Neural cell (in vitro differentiated cells): ENCODE measurements at regions not wholly inside any gene's neighbourhood (a gene's known extent, or its start where the extent isn't known, plus 50 kb on each side); places are given as distances from the start of the nearest gene placed in this dataset.

Experiments
- H2AFZ ChIP-seq: fragments of 200-600, 300-800 bp; sonication (generic), shearing (Covaris generic); 2 replicates; pipeline ENCODE4 v1.6.0; 2014; ENCODE audit warnings: low read depth, mild to moderate bottlenecking, antibody characterized with exemption, low read length, moderate library complexity
- H3F3A ChIP-seq: fragments of 200-600 bp; shearing (Covaris generic); 2 replicates; pipeline ENCODE4 v1.6.1; 2016; ENCODE audit warnings: mild to moderate bottlenecking, moderate library complexity, mixed read lengths, antibody characterized with exemption, low read length; ENCODE audit not compliant: insufficient read depth, poor library complexity, severe bottlenecking
- H3K27ac ChIP-seq: fragments of 200-600, 300-800 bp; sonication (generic), shearing (Covaris generic); 2 replicates; pipeline ENCODE4 v1.5.1; 2014; ENCODE audit warnings: mild to moderate bottlenecking, low read length, moderate library complexity
- H3K27me3 ChIP-seq: fragments of 300-800, 200-600 bp; sonication (generic), shearing (Covaris generic); 2 replicates; pipeline ENCODE4 v1.6.0; 2014; ENCODE audit warnings: mild to moderate bottlenecking, low read depth, low read length, moderate library complexity; ENCODE audit not compliant: insufficient read depth
- H3K36me3 ChIP-seq: fragments of 300-800, 200-600 bp; sonication (generic), shearing (Covaris generic); 2 replicates; pipeline ENCODE4 v1.5.1; 2014; ENCODE audit warnings: mild to moderate bottlenecking, antibody characterized with exemption, low read length, moderate library complexity; ENCODE audit not compliant: insufficient read depth
- H3K4me2 ChIP-seq: fragments of 300-800, 200-600 bp; sonication (generic), shearing (Covaris generic); 2 replicates; pipeline ENCODE4 v1.6.0; 2014; ENCODE audit warnings: mild to moderate bottlenecking, low read length
- H3K4me3 ChIP-seq: fragments of 300-800, 200-600 bp; sonication (generic), shearing (Covaris generic); 2 replicates; pipeline ENCODE4 v1.5.1; 2014; ENCODE audit warnings: mild to moderate bottlenecking, low read length, moderate library complexity
- H3K79me2 ChIP-seq: fragments of 200-600 bp; shearing (Covaris generic); replicated peaks from 2 replicates; pipeline ENCODE4 v1.6.0; 2014; ENCODE audit warnings: mild to moderate bottlenecking, low read length, moderate library complexity; ENCODE audit not compliant: insufficient read depth
- H3K9ac ChIP-seq: fragments of 300-800, 200-600 bp; sonication (generic), shearing (Covaris generic); 2 replicates; pipeline ENCODE4 v1.6.1; 2016; ENCODE audit warnings: mild to moderate bottlenecking, low read length, mixed read lengths
- H3K9me2 ChIP-seq: fragments of 200-600 bp; shearing (Covaris generic); 2 replicates; pipeline ENCODE4 v1.6.1; 2016; ENCODE audit warnings: mild to moderate bottlenecking, low read length, mixed read lengths; ENCODE audit not compliant: insufficient read depth
- H3K9me3 ChIP-seq: fragments of 200-600, 300-800 bp; sonication (generic), shearing (Covaris generic); 2 replicates; pipeline ENCODE4 v1.6.1; 2016; ENCODE audit warnings: mild to moderate bottlenecking, mixed run types, low read length, moderate library complexity, mixed read lengths
- H4K20me1 ChIP-seq: fragments of 200-600 bp; shearing (Covaris generic); 2 replicates; pipeline ENCODE4 v1.6.1; 2016; ENCODE audit warnings: mild to moderate bottlenecking, mixed run types; ENCODE audit not compliant: insufficient read depth
- EP300 ChIP-seq: fragments of 450-650 bp; conservative IDR thresholded peaks from 2 replicates; pipeline ENCODE4 v1.6.1; 2014; ENCODE audit warnings: antibody characterized with exemption, mild to moderate bottlenecking, moderate library complexity; ENCODE audit not compliant: poor library complexity, severe bottlenecking
- EZH2 ChIP-seq: fragments of 200-600, 300-800 bp; shearing (Covaris generic), sonication (generic); IDR thresholded peaks from 2 replicates; pipeline ENCODE4 v1.6.1; 2014; ENCODE audit warnings: antibody characterized with exemption, low read length, borderline replicate concordance, mild to moderate bottlenecking; ENCODE audit not compliant: insufficient read depth, poor library complexity, severe bottlenecking
- MXI1 ChIP-seq: fragments of 450-650 bp; conservative IDR thresholded peaks from 2 replicates; pipeline ENCODE4 v1.6.1; 2014; ENCODE audit warnings: antibody characterized with exemption, mild to moderate bottlenecking; ENCODE audit not compliant: poor library complexity, severe bottlenecking
- POLR2AphosphoS5 ChIP-seq: IDR thresholded peaks from 2 replicates; pipeline ENCODE4 v1.6.1; 2012
- RAD21 ChIP-seq: fragments of 450-650 bp; conservative IDR thresholded peaks from 2 replicates; pipeline ENCODE4 v1.6.1; 2014; ENCODE audit warnings: antibody characterized with exemption, mild to moderate bottlenecking, moderate library complexity
- SMC3 ChIP-seq: fragments of 450-650 bp; conservative IDR thresholded peaks from 2 replicates; pipeline ENCODE4 v1.6.1; 2014; ENCODE audit warnings: antibody characterized with exemption, mild to moderate bottlenecking, moderate library complexity; ENCODE audit not compliant: poor library complexity
- TAF1 ChIP-seq: IDR thresholded peaks from 2 replicates; pipeline ENCODE4 v1.6.1; 2012; ENCODE audit warnings: low read depth
- TF ChIP-seq, protein P1 (sequence below): IDR thresholded peaks from 2 replicates; pipeline ENCODE4 v1.6.1; 2012; ENCODE audit warnings: borderline replicate concordance
- TF ChIP-seq, protein P2 (sequence below): fragments of 450-650 bp; IDR thresholded peaks from 2 replicates; pipeline ENCODE4 v1.5.1; 2014; ENCODE audit warnings: antibody characterized with exemption, mild to moderate bottlenecking, moderate library complexity; ENCODE audit not compliant: poor library complexity, severe bottlenecking

GRCh38 chr4:137312257-137312656 lies 220.0 kb downstream of the PCDH18 start:
- Histone ChIP-seq H3K4me2 (no peak overlapping the region), H3K27me3 (no peaks in the 10 kb centered on the region), H3K4me3 (no peak overlapping the region), H3K9me3 (no peaks in the 10 kb centered on the region), H3K27ac (no peak overlapping the region), H3K79me2 (no peaks in the 10 kb centered on the region), H2AFZ (no peak overlapping the region), H3K36me3 (no peaks in the 10 kb centered on the region), H3F3A (no peaks in the 10 kb centered on the region), H3K9ac (no peak overlapping the region), H4K20me1 (no peaks in the 10 kb centered on the region), H3K9me2 (no peaks in the 10 kb centered on the region)
- TF ChIP-seq EP300: no peak
- no peak for TF ChIP-seq TAF1
- TF ChIP-seq EZH2: no peak
- TF ChIP-seq SMC3: no peak
- TF ChIP-seq, protein P1, sequence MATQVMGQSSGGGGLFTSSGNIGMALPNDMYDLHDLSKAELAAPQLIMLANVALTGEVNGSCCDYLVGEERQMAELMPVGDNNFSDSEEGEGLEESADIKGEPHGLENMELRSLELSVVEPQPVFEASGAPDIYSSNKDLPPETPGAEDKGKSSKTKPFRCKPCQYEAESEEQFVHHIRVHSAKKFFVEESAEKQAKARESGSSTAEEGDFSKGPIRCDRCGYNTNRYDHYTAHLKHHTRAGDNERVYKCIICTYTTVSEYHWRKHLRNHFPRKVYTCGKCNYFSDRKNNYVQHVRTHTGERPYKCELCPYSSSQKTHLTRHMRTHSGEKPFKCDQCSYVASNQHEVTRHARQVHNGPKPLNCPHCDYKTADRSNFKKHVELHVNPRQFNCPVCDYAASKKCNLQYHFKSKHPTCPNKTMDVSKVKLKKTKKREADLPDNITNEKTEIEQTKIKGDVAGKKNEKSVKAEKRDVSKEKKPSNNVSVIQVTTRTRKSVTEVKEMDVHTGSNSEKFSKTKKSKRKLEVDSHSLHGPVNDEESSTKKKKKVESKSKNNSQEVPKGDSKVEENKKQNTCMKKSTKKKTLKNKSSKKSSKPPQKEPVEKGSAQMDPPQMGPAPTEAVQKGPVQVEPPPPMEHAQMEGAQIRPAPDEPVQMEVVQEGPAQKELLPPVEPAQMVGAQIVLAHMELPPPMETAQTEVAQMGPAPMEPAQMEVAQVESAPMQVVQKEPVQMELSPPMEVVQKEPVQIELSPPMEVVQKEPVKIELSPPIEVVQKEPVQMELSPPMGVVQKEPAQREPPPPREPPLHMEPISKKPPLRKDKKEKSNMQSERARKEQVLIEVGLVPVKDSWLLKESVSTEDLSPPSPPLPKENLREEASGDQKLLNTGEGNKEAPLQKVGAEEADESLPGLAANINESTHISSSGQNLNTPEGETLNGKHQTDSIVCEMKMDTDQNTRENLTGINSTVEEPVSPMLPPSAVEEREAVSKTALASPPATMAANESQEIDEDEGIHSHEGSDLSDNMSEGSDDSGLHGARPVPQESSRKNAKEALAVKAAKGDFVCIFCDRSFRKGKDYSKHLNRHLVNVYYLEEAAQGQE: no peak
- TF ChIP-seq MXI1: no peak
- TF ChIP-seq, protein P2, sequence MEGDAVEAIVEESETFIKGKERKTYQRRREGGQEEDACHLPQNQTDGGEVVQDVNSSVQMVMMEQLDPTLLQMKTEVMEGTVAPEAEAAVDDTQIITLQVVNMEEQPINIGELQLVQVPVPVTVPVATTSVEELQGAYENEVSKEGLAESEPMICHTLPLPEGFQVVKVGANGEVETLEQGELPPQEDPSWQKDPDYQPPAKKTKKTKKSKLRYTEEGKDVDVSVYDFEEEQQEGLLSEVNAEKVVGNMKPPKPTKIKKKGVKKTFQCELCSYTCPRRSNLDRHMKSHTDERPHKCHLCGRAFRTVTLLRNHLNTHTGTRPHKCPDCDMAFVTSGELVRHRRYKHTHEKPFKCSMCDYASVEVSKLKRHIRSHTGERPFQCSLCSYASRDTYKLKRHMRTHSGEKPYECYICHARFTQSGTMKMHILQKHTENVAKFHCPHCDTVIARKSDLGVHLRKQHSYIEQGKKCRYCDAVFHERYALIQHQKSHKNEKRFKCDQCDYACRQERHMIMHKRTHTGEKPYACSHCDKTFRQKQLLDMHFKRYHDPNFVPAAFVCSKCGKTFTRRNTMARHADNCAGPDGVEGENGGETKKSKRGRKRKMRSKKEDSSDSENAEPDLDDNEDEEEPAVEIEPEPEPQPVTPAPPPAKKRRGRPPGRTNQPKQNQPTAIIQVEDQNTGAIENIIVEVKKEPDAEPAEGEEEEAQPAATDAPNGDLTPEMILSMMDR: no peak
- no peak for TF ChIP-seq POLR2AphosphoS5
- TF ChIP-seq RAD21: no peak

- Histone ChIP-seq H3K9me3 (no peaks in the 10 kb centered on the region), H3K27me3 (no peaks in the 10 kb centered on the region), H3F3A (no peaks in the 10 kb centered on the region), H3K36me3 (no peaks in the 10 kb centered on the region), H3K9me2 (no peaks in the 10 kb centered on the region), H3K9ac (no peak overlapping the region), H4K20me1 (no peaks in the 10 kb centered on the region), H3K27ac (no peak overlapping the region), H2AFZ (no peak overlapping the region), H3K4me2 (no peak overlapping the region), H3K79me2 (no peaks in the 10 kb centered on the region), H3K4me3 (no peak overlapping the region)
- no peak for TF ChIP-seq RAD21
- TF ChIP-seq, protein P2: no peak
- no peak for TF ChIP-seq MXI1
- no peak for TF ChIP-seq EP300
- no peak for TF ChIP-seq EZH2
- no peak for TF ChIP-seq TAF1
- TF ChIP-seq POLR2AphosphoS5: no peak
Observed at GRCh38 chr4:137310593-137311490, 221.5 kb downstream of the PCDH18 start.
